Breast epithelium (tissue), 4 donors: ENCODE measurements at regions not wholly inside any gene's neighbourhood (a gene's known extent, or its start where the extent isn't known, plus 50 kb on each side); places are given as distances from the start of the nearest gene placed in this dataset.

Source experiments
- DNase-seq, 2 donors: peaks; one replicate each; pipeline ENCODE4 v3.0.0-alpha.2; 2019; ENCODE audit warnings: low spot score in 2 of 2
- H3K27ac ChIP-seq, 2 donors: fragments of 200-600 bp; sonication (generic) in 1 of 2; one replicate each; pipeline ENCODE4 v1.5.1; 2016 to 2019; ENCODE audit warnings: mild to moderate bottlenecking in 1 of 2
- H3K27me3 ChIP-seq, 2 donors: fragments of 200-600 bp; sonication (generic) in 1 of 2; one replicate each; pipeline versions ENCODE4 v1.5.1 to v1.6.0; 2017 to 2019; ENCODE audit warnings: control low read depth in 1 of 2, mild to moderate bottlenecking in 1 of 2
- H3K36me3 ChIP-seq: fragments of 200-600 bp; one replicate; pipeline ENCODE4 v1.5.1; 2019
- H3K4me1 ChIP-seq, 2 donors: fragments of 200-600 bp; sonication (generic); one replicate each; pipeline ENCODE4 v1.5.1; 2016 to 2019; ENCODE audit warnings: control low read depth in 1 of 2
- H3K4me3 ChIP-seq, 3 donors: fragments of 200-600 bp; sonication (generic); 1 replicate in 2 of 3; 2 replicates in 1 of 3; pipeline ENCODE4 v1.5.1; 2016 to 2019; ENCODE audit warnings: mild to moderate bottlenecking in 3 of 3, moderate library complexity in 2 of 3
- H3K9me3 ChIP-seq, 2 donors: fragments of 200-600 bp; sonication (generic) in 1 of 2; one replicate each; pipeline ENCODE4 v1.5.1; 2016 to 2019; ENCODE audit warnings: control low read depth in 1 of 2
- POLR2A ChIP-seq: fragments of 450-650 bp; IDR thresholded peaks from one replicate; pipeline ENCODE4 v1.6.1; 2016; ENCODE audit warnings: antibody characterized with exemption, mild to moderate bottlenecking, moderate library complexity
- POLR2AphosphoS5 ChIP-seq, 3 donors: sonication (generic); formaldehyde crosslinking; IDR thresholded peaks; one replicate each; pipeline ENCODE4 v1.6.1; 2017; ENCODE audit warnings: antibody characterized with exemption in 3 of 3
- intact Hi-C: fragments of 100-400 bp; cut with DNase I; formaldehyde crosslinking; loops from one replicate; pipeline ENCODE4 v1.15.1; 2023; ENCODE audit warnings: low total_unique reads
- TF ChIP-seq, protein P1 (sequence below), 3 donors: fragments of 450-650 bp; IDR thresholded peaks; one replicate each; pipeline ENCODE4 v1.5.1; 2016 to 2017; ENCODE audit warnings: antibody characterized with exemption in 3 of 3, mild to moderate bottlenecking in 3 of 3, moderate library complexity in 3 of 3

DNA sequence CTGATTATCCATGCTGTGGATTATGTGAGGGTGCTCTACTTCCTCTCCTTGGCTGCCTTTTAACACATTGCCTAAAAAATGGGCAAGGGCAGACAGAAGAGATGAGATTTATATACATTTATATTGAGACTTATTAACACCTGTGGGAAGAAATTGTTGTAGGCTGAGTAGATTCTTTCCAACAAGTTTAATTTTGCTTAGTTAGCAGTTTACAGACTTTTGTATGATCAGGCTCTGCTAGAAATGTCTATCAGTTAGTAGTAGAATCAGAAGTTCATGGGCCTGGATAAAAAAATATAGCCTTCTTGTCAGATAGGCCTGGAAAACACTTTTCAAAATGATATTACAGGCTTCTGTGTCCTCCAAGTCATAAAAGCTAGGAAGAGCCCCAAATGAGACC lies 111.3 kb upstream of the LEF1 start:
- Histone ChIP-seq H3K27ac (no peak overlapping the region), H3K27me3 (no peaks in the 10 kb centered on the region), H3K36me3 (no peaks in the 10 kb centered on the region), H3K4me3 (no peak overlapping the region), H3K4me1 (no peaks in the 10 kb centered on the region), H3K9me3 (no peaks in the 10 kb centered on the region)
- no peak for DNase-seq
- TF ChIP-seq POLR2A (no peak), POLR2AphosphoS5 (IDR thresholded peaks at IDR 0.05) (no peak)
- TF ChIP-seq, protein P1, sequence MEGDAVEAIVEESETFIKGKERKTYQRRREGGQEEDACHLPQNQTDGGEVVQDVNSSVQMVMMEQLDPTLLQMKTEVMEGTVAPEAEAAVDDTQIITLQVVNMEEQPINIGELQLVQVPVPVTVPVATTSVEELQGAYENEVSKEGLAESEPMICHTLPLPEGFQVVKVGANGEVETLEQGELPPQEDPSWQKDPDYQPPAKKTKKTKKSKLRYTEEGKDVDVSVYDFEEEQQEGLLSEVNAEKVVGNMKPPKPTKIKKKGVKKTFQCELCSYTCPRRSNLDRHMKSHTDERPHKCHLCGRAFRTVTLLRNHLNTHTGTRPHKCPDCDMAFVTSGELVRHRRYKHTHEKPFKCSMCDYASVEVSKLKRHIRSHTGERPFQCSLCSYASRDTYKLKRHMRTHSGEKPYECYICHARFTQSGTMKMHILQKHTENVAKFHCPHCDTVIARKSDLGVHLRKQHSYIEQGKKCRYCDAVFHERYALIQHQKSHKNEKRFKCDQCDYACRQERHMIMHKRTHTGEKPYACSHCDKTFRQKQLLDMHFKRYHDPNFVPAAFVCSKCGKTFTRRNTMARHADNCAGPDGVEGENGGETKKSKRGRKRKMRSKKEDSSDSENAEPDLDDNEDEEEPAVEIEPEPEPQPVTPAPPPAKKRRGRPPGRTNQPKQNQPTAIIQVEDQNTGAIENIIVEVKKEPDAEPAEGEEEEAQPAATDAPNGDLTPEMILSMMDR (IDR thresholded peaks at IDR 0.05): no peak
- intact Hi-C loops: no loop called here

DNA sequence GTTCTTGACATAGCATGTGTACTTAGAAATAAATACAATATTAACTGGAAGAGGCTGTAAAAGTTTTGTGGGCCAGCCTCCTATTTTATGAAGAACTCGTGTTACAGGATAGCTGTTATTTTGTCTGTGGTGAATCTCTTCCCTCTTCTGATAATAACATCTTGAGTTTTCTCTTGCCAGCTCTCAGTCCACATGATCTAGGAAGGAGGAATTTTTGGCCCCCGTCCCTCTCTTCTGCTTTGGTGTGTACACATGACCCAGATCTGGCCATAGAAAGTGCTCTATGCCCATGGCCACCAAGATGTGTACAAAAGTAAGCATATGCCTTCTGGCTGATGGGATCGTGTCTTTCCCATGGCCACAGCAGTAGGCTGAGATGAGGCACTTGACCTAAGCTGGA lies 108.0 kb upstream of the LEF1 start:
- TF ChIP-seq POLR2A (no peak), POLR2AphosphoS5 (IDR thresholded peaks at IDR 0.05) (no peak)
- TF ChIP-seq, protein P1 (IDR thresholded peaks at IDR 0.05): no peak
- H3K9me3 ChIP-seq: no peaks in the 10 kb centered on the region
- DNase-seq: no peak
- no peaks in the 10 kb centered on the region for H3K27me3 ChIP-seq
- no peaks in the 10 kb centered on the region for H3K36me3 ChIP-seq
- H3K27ac ChIP-seq: no peak overlapping the region
- H3K4me1 ChIP-seq: no peaks in the 10 kb centered on the region
- intact Hi-C loops: no loop called here
- no peak overlapping the region for H3K4me3 ChIP-seq

DNA sequence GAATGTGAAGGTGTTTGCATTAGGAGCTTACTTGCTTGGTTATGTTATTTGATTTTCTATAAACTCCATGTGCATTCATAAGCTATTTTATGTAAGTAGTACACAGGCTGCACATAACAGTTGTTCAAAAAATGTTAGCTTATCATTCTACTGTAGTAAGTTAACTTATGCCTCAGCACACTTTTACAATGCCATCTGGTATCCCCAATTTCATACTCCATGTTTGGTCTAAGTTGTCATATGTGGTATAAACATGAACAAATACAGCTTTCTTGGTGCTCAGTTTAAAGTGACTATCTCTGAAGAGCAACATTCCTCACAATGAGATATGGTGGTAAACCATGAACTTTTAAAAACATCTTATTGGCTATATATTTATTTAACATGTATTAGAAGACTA lies 104.3 kb upstream of the LEF1 start:
- intact Hi-C loops: no loop called here
- no peak for TF ChIP-seq POLR2AphosphoS5 (IDR thresholded peaks at IDR 0.05)
- TF ChIP-seq, protein P1 (IDR thresholded peaks at IDR 0.05): no peak
- no peak for TF ChIP-seq POLR2A

DNA sequence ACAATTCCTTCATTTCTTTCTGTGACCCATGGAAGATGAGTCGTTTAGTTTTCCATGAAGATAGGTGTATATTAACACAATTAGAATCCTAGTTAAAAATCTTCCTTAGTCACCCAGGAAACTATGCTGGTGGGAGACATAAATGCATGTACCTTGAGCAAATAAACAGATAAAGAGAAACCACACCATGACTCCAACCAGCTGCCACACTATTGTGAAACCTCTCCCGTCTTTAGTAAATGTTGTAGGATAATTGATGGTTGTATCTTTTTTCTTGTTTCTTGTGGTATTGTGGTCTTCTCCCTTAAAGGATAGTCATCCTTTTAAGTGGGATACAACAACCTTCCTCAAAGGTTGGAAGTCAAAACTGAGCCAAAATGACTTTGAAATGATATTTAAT lies 103.8 kb upstream of the LEF1 start:
- DNase-seq: no peak
- H3K27ac ChIP-seq: no peak overlapping the region
- TF ChIP-seq POLR2A: no peak
- no peak for TF ChIP-seq POLR2AphosphoS5 (IDR thresholded peaks at IDR 0.05)
- TF ChIP-seq, protein P1 (IDR thresholded peaks at IDR 0.05): no peak
- no peaks in the 10 kb centered on the region for H3K9me3 ChIP-seq
- intact Hi-C loops: no loop called here
- no peak overlapping the region for H3K4me3 ChIP-seq
- H3K27me3 ChIP-seq: no peaks in the 10 kb centered on the region
- H3K4me1 ChIP-seq: no peaks in the 10 kb centered on the region
- H3K36me3 ChIP-seq: no peaks in the 10 kb centered on the region

More for the DNA sequence above, 104.3 kb upstream of the LEF1 start:
- Histone ChIP-seq H3K9me3 (no peaks in the 10 kb centered on the region), H3K27ac (no peak overlapping the region), H3K36me3 (no peaks in the 10 kb centered on the region), H3K27me3 (no peaks in the 10 kb centered on the region), H3K4me1 (no peaks in the 10 kb centered on the region), H3K4me3 (no peak overlapping the region)
- DNase-seq: no peak

DNA sequence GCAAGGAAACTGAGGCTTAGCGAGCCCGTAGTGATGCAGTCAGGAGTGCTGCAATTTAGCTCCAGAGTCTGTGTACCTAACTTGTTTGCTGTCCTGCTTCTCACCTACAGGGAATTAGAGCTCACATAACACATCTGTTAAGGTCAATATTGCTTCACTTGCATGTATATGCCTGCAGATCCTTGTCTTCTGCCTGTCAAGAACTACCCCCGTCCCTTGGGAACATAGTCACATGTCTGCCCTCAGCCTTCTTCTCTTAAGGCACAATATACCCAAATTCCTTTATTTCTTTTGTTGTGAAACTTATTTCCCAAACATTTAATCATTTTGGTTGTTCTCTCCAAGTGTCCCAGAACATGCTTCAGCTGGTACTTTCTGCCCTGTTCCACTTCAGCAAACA lies 103.3 kb upstream of the LEF1 start:
- DNase-seq: no peak
- no peaks in the 10 kb centered on the region for H3K27me3 ChIP-seq
- TF ChIP-seq POLR2AphosphoS5 (IDR thresholded peaks at IDR 0.05) (no peak), POLR2A (no peak)
- TF ChIP-seq, protein P1 (IDR thresholded peaks at IDR 0.05): no peak
- H3K27ac ChIP-seq: no peak overlapping the region
- H3K9me3 ChIP-seq: no peaks in the 10 kb centered on the region
- no peaks in the 10 kb centered on the region for H3K4me1 ChIP-seq
- H3K4me3 ChIP-seq: no peak overlapping the region
- intact Hi-C loops: no loop called here
- no peaks in the 10 kb centered on the region for H3K36me3 ChIP-seq
